HuH-7.5 (cell line): ENCODE measurements at regions not wholly inside any gene's neighbourhood (a gene's known extent, or its start where the extent isn't known, plus 50 kb on each side); places are given as distances from the start of the nearest gene placed in this dataset.

Experiments used
- DNase-seq: peaks from one replicate; pipeline ENCODE4 v3.0.0; 2011; ENCODE audit warnings: low spot score

GRCh38 chr4:179417357-179417756 is 1975.1 kb upstream of the AGA start:
- no peak for DNase-seq

- DNase-seq = no peak
Observed at GRCh38 chr4:179437962-179438361, 1995.7 kb upstream of the AGA start.

- DNase-seq = no peak
Observed at GRCh38 chr4:179441596-179441995, 1999.4 kb upstream of the AGA start.

DNA sequence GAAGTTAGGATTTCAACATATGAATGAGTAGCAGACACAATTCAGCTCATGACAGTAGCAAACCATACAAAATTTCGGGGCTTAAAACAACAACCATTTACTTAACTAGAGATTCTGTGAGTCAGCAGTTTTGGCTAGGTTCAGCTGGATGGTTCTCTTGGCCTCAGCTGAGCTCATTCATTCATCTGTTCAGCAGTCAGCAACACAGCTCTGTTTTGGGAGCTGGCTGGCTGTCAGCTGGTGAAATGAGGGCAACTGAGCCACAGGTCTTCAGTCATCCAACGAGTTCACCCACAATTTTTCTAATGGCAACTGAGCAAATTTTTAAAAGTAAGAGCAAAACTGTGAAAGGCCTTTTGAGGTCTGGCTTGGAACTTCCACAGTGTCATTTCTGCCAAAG is 2005.1 kb upstream of the AGA start:
- no peak for DNase-seq

DNA sequence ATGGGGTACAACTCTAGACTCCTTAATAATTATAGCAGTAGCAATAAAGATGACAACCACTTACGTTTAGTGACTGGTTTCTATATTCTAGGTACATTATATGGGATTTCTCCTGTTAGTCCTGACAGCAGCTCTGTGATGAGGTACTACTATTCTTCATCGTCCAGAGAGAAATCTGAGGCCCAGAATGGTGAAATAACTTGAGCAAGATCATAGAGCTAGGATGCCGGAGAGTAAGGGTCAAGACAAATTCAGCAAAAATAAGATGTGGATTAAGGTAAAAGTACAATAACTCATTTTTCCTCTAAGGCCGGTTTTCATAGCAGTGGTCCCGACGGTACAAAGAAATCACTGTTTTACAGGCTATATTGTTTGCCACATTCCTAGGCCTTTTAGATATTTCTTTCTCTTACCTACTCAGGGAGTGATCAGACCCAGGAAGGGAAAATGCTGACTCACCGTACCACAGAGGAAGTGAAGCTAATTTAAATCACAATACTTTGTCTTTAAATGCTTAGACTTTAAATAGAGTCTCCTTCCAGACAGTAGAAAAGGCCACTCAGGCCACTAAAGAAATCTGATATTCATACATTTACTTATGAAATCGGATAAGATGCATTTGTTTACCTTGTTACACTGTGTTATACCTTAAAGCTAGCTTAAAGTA is 2023.0 kb upstream of the AGA start:
- no peak for DNase-seq

- no peak for DNase-seq
Observed at GRCh38 chr4:179467878-179468277, 2025.6 kb upstream of the AGA start.

- DNase-seq = no peak
Observed at GRCh38 chr4:179472164-179472563, 2029.9 kb upstream of the AGA start.

- DNase-seq = no peak
Observed at GRCh38 chr4:179478608-179479007, 2036.4 kb upstream of the AGA start.

DNA sequence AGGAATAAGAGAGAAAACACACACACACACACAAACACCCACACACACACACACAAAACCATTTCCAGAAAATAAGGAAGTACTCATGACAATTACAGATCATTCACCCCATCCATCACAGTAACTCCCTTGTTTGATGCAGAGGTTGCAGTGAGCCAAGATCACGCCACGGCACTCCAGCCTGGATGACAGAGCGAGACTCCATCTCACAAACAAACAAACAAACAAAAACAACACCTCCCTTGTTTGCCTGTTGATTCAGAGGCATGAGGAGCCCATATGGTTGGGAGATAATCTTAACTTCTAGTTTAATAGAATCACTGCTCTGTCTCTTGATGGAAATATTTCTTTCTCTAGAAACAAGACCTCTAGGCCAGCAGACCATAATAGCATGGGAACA is 2043.5 kb upstream of the AGA start:
- no peak for DNase-seq

DNA sequence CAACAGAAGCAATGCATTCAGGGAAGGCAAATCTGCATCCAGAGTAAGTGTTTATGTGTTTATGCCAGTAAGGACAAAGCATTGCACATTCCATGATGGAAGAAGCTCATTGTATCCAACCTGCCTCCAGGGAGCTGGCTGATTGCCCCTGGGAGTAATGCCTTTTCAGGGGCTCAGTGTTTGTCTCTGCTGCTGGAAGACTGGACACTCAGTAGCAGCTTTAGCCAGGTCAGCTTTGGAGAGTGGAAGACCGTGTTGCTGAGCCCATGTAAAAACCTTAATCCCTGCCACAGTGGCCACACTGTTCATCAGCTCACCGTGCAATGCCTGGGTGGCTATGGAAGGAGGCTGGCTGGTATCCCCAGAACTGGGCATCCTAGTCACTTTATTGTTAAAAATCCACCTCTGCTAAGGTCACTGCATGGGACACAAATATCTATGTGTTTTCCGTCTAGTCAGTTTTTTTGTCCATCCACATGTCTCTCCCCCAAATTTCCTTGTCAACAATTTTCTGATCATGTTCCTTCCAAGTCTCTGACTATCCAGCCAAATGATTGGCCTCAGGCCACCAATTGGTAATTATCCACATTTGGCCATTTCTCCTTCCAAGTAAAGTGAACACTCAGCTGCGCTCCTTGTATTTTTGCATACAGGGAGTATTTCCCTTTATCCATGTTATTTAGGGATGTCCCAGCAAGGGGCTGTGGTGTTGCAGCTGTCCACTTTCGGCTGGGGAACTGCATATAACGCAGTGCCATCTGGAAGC is 2044.5 kb upstream of the AGA start:
- DNase-seq = no peak

- no peak for DNase-seq
Observed at GRCh38 chr4:179492260-179493080, 2050.2 kb upstream of the AGA start.

- no peak for DNase-seq
Observed at GRCh38 chr4:179503976-179504375, 2061.7 kb upstream of the AGA start.

GRCh38 chr4:179509489-179509888 is 2067.3 kb upstream of the AGA start:
- DNase-seq = no peak

DNA sequence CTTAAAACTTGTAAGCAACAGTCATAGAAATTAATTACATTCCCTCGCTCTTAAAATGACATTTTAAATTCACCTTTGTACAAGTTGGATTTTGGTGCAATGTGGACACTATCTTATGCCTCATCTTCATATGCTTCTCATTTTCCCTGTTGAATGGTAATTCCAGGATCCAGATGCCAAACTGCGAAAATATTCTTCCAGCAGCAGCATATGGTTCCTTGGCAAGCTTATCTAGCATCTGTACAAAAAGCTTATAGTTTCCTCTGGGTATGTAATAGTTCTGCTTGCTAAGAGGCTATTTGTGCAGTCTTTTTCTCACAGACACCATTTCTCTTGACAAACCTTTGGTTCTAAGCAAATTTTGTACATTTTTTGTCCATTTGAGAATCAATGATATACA is 2079.7 kb upstream of the AGA start:
- no peak for DNase-seq

GRCh38 chr4:179530958-179531357 is 2088.7 kb upstream of the AGA start:
- no peak for DNase-seq

GRCh38 chr4:179536694-179537093 is 2094.5 kb upstream of the AGA start:
- DNase-seq = no peak

DNA sequence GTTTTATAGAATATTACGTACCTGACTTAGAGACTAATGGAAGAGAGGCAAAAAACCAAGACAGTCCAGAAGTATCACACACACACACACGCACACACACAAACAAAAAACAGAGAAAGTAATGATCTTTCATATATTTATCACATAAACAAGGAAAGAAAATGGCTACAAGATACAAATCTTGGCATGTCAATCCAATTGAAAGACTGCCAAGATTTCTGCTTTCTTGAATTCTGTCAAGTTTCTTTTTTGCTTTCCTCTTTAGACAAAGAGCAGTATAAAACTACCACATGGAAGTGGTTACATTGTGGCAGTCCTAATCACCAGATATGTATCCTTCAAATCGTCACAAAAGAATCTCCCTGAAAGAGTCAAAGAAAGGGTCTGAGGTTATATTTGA is 2097.4 kb upstream of the AGA start:
- DNase-seq = no peak

- DNase-seq = no peak
Observed at GRCh38 chr4:179543771-179544170, 2101.5 kb upstream of the AGA start.

DNA sequence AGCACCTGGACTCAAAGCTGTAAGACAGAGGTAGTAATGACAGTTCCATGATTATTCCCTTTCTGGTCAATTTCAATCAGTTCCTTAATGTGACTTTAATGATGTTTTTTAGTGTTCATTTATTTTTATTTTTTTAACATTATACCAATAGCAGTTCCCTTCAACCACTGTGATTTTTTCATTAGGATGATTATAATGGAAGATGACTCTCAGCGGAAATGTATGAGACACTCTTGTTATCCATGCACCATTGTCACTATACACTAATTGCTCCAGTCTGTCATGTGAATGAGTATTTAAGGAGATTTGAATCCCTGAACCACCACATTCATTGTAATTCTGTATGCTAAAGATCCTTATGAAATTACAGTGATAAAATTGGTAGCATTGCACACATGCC is 2102.3 kb upstream of the AGA start:
- no peak for DNase-seq

DNA sequence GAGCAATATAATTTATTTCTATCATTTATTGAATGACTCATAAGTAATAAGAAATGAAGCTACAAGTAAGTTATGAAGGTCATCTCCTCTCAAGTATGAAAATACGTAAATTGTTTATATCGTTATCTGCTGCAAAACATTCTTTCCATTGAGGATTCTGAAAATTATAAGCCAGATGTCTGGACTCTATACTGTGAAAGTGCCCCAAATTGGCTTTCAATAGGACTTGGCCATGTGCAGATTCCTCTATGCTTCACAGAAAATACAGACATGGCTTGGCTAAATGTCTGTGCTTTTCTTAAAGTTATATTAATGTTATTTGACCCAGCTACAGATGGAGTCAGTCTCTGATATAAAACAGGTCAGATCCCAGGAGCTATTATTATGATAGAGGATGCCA is 2109.9 kb upstream of the AGA start:
- no peak for DNase-seq

DNA sequence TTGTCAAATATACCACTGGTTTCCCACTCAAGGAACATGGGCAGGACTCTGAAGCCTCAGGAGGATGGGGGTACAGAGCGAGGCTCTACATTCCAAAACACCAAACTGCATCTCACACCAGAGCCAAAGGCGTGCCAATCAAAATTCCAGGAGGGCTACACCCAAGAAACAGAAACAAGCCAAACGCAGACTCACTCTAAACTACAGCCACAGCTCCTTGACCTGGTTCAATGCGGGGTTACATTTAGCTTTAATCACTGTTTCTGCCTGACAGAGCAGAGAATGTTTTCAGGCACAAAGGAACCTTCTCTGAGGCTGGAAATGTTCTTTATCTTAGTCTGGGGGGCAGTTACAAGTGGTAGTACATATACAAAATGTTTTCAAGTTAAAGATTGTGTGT is 2121.5 kb upstream of the AGA start:
- no peak for DNase-seq

- no peak for DNase-seq
Observed at GRCh38 chr4:179569549-179569948, 2127.3 kb upstream of the AGA start.
